ENCODE measurements at regions not wholly inside any gene's neighbourhood (a gene's known extent, or its start where the extent isn't known, plus 50 kb on each side); places are given as distances from the start of the nearest gene placed in this dataset.

- no peaks in the 10 kb centered on the region for H3K9me3 ChIP-seq
- peaks cover 0 to 47% (median 12%) of the 10 kb centered on the region in 4 donors for H3K4me1 ChIP-seq
- intact Hi-C loops (cut with DNase I; ENCODE audit: low total_unique reads): no loop called here
- no peak for DNase-seq
- no peak overlapping the region for H3K4me3 ChIP-seq
- no peaks in the 10 kb centered on the region for H3K27me3 ChIP-seq
- no peak overlapping the region for H3K27ac ChIP-seq
- H3K36me3 ChIP-seq: no peaks in the 10 kb centered on the region
- no peak for TF ChIP-seq CTCF (IDR thresholded peaks at IDR 0.05)
Observed at GRCh38 chr3:73745526-73746191, 120.9 kb upstream of the PDZRN3 start.

GRCh38 chr3:73743551-73743950, 118.8 kb upstream of the PDZRN3 start:
- Histone ChIP-seq H3K27ac (peak overlapping the region; percentile 42 to 61), H3K36me3 (no peaks in the 10 kb centered on the region), H3K4me1 (peaks cover 0 to 47% (median 12%) of the 10 kb centered on the region in 4 donors), H3K27me3 (no peaks in the 10 kb centered on the region), H3K4me3 (no peak overlapping the region), H3K9me3 (no peaks in the 10 kb centered on the region)
- TF ChIP-seq CTCF (IDR thresholded peaks at IDR 0.05): no peak
- intact Hi-C loops (cut with DNase I; ENCODE audit: low total_unique reads): no loop called here
- DNase-seq: no peak

- intact Hi-C loops (cut with DNase I; ENCODE audit: low total_unique reads): no loop called here
- Histone ChIP-seq H3K4me3 (no peak overlapping the region), H3K9me3 (no peaks in the 10 kb centered on the region), H3K27ac (no peak overlapping the region), H3K4me1 (peaks cover 0 to 29% (median 8%) of the 10 kb centered on the region in 4 donors), H3K36me3 (no peaks in the 10 kb centered on the region), H3K27me3 (no peaks in the 10 kb centered on the region)
- no peak for DNase-seq
- no peak for TF ChIP-seq CTCF (IDR thresholded peaks at IDR 0.05)
Observed at GRCh38 chr3:73739791-73740453, 115.2 kb upstream of the PDZRN3 start.

GRCh38 chr3:73738711-73739110, 114.0 kb upstream of the PDZRN3 start:
- Histone ChIP-seq H3K4me1 (peaks cover 0 to 20% (median 3%) of the 10 kb centered on the region in 4 donors), H3K36me3 (no peaks in the 10 kb centered on the region), H3K27me3 (no peaks in the 10 kb centered on the region), H3K4me3 (no peak overlapping the region), H3K27ac (no peak overlapping the region), H3K9me3 (no peaks in the 10 kb centered on the region)
- DNase-seq: no peak
- intact Hi-C loops (cut with DNase I; ENCODE audit: low total_unique reads): no loop called here
- no peak for TF ChIP-seq CTCF (IDR thresholded peaks at IDR 0.05)

GRCh38 chr3:73734211-73735089, 109.7 kb upstream of the PDZRN3 start:
- no peak overlapping the region for H3K27ac ChIP-seq
- DNase-seq: no peak
- H3K27me3 ChIP-seq: no peaks in the 10 kb centered on the region
- H3K4me3 ChIP-seq: no peak overlapping the region
- H3K4me1 ChIP-seq: no peaks in the 10 kb centered on the region
- H3K36me3 ChIP-seq: no peaks in the 10 kb centered on the region
- H3K9me3 ChIP-seq: no peaks in the 10 kb centered on the region
- intact Hi-C loops (cut with DNase I; ENCODE audit: low total_unique reads): no loop called here
- no peak for TF ChIP-seq CTCF (IDR thresholded peaks at IDR 0.05)

Measured in tibial artery (tissue), 4 donors.